Activated CD8-positive, alpha-beta memory T cell treated with anti-CD3 and anti-CD28 coated beads for 36 hours (primary cell): ENCODE measurements at regions not wholly inside any gene's neighbourhood (a gene's known extent, or its start where the extent isn't known, plus 50 kb on each side); places are given as distances from the start of the nearest gene placed in this dataset.

Experiments
- CTCF ChIA-PET: fragments of 350-600 bp; sonication (Branson Sonifier 250); formaldehyde crosslinking; loops from one replicate; lab custom pipeline; 2021; ENCODE audit warnings: antibody characterized with exemption; lab: Charles Lee
- POLR2A ChIA-PET: fragments of 350-600 bp; sonication (Branson Sonifier 250); formaldehyde crosslinking; loops from one replicate; lab custom pipeline; 2021; ENCODE audit warnings: antibody characterized with exemption; lab: Charles Lee

DNA sequence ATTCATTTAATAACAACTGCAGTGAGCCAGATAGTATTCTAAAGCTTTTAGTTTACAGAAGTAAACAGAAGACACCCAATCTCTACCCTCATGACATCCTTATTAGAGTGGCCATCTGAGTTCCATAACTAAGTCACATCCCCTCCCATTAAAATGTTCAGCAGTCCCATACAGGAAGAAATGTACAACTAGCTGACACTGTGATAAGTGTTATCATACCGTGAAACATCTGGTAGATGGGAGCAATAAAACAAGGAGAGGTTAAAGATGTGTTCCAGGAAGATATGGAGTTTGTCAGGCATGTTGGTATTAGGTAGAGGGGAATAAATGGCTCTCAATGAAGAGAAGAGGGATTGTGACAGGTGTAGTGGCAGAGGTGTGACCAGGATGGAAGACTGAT, 60.5 kb upstream of the CAV2 start:
- CTCF ChIA-PET, result no interaction called here

GRCh38 chr7:116439841-116440549, 59.5 kb upstream of the CAV2 start:
- ChIA-PET POLR2A (no interaction called here), CTCF (no interaction called here)

More for the DNA sequence above, 60.5 kb upstream of the CAV2 start:
- POLR2A ChIA-PET, result no interaction called here

GRCh38 chr7:116441534-116441933, 58.0 kb upstream of the CAV2 start:
- POLR2A ChIA-PET, result no interaction called here
- CTCF ChIA-PET, result no interaction called here

DNA sequence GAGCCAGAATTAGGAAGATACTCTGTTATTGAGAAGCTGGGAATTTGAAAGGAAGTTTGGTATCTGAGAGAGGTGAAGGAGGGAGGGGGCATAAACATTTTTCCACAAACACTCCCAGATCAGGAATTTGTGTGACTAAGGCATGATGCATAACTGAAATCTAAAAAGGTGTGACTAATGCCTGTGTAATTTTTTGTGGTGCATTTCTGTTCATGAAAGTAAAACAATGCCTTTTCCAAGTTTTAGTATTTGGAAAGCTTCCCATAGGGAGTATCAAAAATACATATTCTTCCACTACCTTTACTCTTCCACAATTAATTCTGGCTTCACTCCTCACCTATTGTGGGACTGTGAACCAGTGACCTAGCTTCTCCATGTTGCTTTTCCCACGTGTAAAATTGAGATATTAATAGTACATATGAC, 56.4 kb upstream of the CAV2 start:
- CTCF ChIA-PET, result no interaction called here
- POLR2A ChIA-PET, result interaction anchor here (0.6 kb wide), 1 partner anchor 159 kb away, joined by 3 read pairs; no protein-coding TSS in a partner anchor

DNA sequence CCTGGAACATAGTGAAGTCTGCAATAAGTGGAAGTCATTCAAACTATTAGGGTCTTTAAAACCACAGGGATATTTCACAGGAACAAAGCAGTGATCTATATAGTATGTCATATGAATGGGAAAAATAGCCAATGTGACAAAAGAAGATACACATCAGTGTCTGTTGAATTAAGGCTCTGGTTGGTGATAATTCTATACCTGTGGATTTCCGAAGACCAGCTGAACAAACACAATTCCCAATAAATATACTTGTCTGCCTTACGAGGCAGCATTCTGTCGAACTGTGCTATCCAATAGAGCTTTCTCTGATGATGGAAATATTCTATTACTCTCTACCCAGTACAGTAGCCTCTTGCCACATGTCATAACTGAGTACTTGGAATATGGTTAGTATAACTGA, 55.9 kb upstream of the CAV2 start:
- ChIA-PET POLR2A (no interaction called here), CTCF (no interaction called here)

DNA sequence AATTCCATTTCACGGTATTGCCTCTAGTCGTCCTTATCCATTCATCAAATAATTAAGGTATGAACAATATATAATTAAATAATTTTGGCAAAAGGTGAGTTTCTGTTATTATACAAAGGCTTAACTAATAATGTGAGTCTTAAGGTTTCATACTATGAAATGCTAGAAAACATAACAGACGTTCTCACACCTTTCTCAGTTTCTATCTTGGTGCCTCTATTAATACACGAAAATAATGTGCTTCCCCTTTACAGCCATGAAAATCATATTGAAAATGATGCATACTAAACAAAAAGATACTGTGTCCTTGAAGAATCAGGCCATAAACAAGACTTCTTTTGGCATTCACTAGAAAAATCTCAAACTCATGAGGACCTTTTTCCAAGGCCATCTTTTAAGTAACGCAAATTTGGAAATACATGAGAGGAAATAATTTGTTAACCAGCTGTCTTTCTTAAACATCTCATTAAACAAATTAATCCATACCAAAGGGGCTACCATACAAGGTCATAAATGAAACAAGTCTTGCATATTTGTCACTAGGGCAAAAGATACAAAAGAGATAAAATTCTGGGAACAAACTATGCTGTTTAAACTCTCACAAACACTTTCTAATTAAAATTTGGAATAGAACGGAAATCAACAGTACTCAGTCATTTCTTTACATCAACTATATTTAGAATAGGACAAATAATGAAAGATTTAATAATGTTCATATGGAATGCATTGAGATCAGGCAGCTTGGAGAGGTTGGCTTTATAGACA, 53.9 kb upstream of the CAV2 start:
- ChIA-PET POLR2A (no interaction called here), CTCF (no interaction called here)

DNA sequence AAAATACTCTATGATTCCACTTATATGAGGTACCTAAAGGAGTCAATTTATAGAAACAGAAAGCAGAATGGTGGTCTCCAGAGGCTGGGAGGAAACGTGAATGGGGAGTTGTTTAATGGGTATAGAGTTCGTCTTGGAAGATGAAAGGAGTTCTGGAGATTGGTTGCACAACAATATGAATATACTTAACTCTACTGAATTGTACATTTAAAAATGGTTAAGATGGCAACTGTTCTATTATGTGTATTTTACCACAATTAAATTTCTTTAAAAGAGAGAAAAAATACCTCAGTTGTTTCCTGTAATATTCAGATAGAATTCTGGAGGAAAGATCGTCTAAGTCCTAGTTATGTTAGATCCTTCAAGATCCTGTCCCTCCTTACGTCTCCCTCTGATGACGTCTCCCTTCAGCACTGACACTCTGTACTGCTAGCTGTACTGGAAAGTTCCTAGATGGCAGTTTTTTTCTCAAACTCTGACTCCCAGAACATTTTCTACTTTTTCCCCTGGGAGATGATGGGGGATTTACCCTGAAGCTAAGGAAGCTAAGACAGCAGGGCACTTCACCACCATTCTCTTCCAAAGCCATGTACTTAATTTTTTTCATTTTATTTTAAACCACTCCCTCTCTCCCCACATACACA, 53.2 kb upstream of the CAV2 start:
- CTCF ChIA-PET, result no interaction called here
- POLR2A ChIA-PET, result no interaction called here

- ChIA-PET CTCF (no interaction called here), POLR2A (no interaction called here)
Observed at GRCh38 chr7:116447436-116447835, 52.1 kb upstream of the CAV2 start.

DNA sequence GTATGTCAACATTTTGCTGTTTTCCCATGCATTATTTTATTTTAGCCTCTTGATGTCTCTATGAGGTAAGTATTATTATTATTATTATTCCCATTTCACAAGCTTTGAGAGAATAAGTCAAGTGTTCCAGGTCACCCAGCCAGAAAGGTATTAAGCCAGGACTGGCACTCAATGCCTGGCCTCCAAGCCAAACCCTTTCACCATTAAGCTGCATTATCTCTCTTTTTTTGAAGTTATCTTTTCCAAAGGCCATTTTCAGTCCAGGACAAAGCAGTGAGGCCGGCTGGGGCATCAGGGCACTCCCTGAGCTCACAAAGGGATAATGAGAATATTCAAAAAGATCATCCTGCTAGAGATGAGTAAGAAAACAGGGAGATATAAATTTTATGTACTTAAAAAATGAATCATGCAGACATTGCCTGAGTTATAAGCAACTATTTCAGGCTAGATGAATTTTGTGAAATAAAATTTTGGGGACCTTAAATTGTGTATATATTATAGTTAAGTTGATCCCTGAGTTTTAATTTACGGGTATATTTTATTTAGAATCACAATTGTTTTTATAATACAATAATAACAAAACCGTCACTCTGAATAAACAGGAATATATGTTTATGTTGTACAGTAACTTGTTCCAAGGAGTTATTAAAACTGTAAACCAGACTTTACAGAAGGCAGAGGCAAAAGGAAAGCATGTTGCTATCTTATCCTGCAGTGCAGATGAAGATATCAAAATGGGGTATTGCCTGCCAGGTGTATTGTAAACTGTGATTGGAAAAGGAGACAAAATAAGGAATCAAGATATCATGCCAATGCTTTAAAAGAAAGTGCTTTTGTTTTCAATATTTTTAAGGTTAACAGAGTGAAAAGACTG, 51.3 kb upstream of the CAV2 start:
- CTCF ChIA-PET, result no interaction called here
- POLR2A ChIA-PET, result no interaction called here

GRCh38 chr7:116449441-116449840, 50.1 kb upstream of the CAV2 start:
- POLR2A ChIA-PET, result no interaction called here
- CTCF ChIA-PET, result no interaction called here
